MCF 10A (cell line): ENCODE measurements at regions not wholly inside any gene's neighbourhood (a gene's known extent, or its start where the extent isn't known, plus 50 kb on each side); places are given as distances from the start of the nearest gene placed in this dataset.

ENCODE experiments used
- BruUV-seq: library from RNA; stranded (reverse); fragments of 400-500 nt; replicated peaks from 2 replicates; lab custom pipeline; 2021; lab: Mats Ljungman, UMichigan
- CTCF ChIA-PET: fragments of 300-600 bp; sonication (Branson Sonifier 250); formaldehyde crosslinking; extraction: SDS; loops from one replicate; lab custom pipeline; 2021; ENCODE audit warnings: antibody characterized with exemption, inconsistent platforms; lab: Yijun Ruan, JAX
- POLR2A ChIA-PET: fragments of 300-600, 350-650 bp; sonication (Branson Sonifier 250); formaldehyde crosslinking; extraction: SDS; loops from one replicate; lab custom pipeline; 2020; ENCODE audit warnings: antibody characterized with exemption, inconsistent platforms; lab: Yijun Ruan, JAX
- DNase-seq: peaks from one replicate; pipeline ENCODE4 v3.0.0-alpha.2; 2018; ENCODE audit not compliant: unreplicated experiment
- H3K27ac Mint-ChIP-seq: one replicate; pipeline ENCODE4 v1.8.0; 2022; ENCODE audit warnings: mild to moderate bottlenecking, low read depth, mixed read lengths; ENCODE audit not compliant: unreplicated experiment
- H3K27me3 Mint-ChIP-seq: one replicate; pipeline ENCODE4 v1.8.0; 2022; ENCODE audit warnings: mixed read lengths; ENCODE audit not compliant: insufficient read depth, unreplicated experiment
- H3K36me3 Mint-ChIP-seq: one replicate; pipeline ENCODE4 v1.8.0; 2022; ENCODE audit warnings: mild to moderate bottlenecking, moderate library complexity, mixed read lengths; ENCODE audit not compliant: insufficient read depth, unreplicated experiment
- H3K4me1 Mint-ChIP-seq: one replicate; pipeline ENCODE4 v1.8.0; 2022; ENCODE audit warnings: mixed read lengths; ENCODE audit not compliant: insufficient read depth, unreplicated experiment
- H3K4me3 Mint-ChIP-seq: one replicate; pipeline ENCODE4 v1.8.0; 2022; ENCODE audit warnings: mild to moderate bottlenecking, moderate library complexity, mixed read lengths; ENCODE audit not compliant: unreplicated experiment
- H3K9me3 Mint-ChIP-seq: one replicate; pipeline ENCODE4 v1.8.0; 2022; ENCODE audit warnings: mixed read lengths; ENCODE audit not compliant: unreplicated experiment
- CTCF ChIP-seq: fragments of 200-600 bp; IDR thresholded peaks from one replicate; pipeline ENCODE4 v1.8.0; 2022; ENCODE audit warnings: antibody characterized with exemption, mild to moderate bottlenecking; ENCODE audit not compliant: unreplicated experiment
- intact Hi-C: fragments of 100-400 bp; cut with micrococcal nuclease; formaldehyde crosslinking; loops from 2 replicates; pipeline ENCODE4 v1.14.1; 2022

GRCh38 chr6:133778414-133779130 is 110.3 kb upstream of the TCF21 start:
- no peak overlapping the region for H3K27ac Mint-ChIP-seq
- peak; percentile 89 for DNase-seq
- intact Hi-C loops, result no loop called here
- no peak overlapping the region for H3K4me3 Mint-ChIP-seq
- no peaks in the 10 kb centered on the region for H3K4me1 Mint-ChIP-seq
- H3K9me3 Mint-ChIP-seq, result peaks cover 8% of the 10 kb centered on the region
- no peak for TF ChIP-seq CTCF
- H3K27me3 Mint-ChIP-seq, result no peaks in the 10 kb centered on the region
- no TSS peak for BruUV-seq
- ChIA-PET POLR2A (no interaction called here), CTCF (no interaction called here)
- H3K36me3 Mint-ChIP-seq, result no peaks in the 10 kb centered on the region

- CTCF ChIA-PET, result interaction anchor here (0.7 to 0.9 kb wide), 2 partner anchors 10 to 210 kb away, joined by 3 read pairs; no protein-coding TSS in a partner anchor
- DNase-seq, result no peak
- H3K9me3 Mint-ChIP-seq, result peaks cover 8% of the 10 kb centered on the region
- H3K4me1 Mint-ChIP-seq, result no peaks in the 10 kb centered on the region
- no peak overlapping the region for H3K4me3 Mint-ChIP-seq
- no peaks in the 10 kb centered on the region for H3K27me3 Mint-ChIP-seq
- no peak for TF ChIP-seq CTCF
- intact Hi-C loops, result no loop called here
- H3K36me3 Mint-ChIP-seq, result no peaks in the 10 kb centered on the region
- POLR2A ChIA-PET, result no interaction called here
- no TSS peak for BruUV-seq
- H3K27ac Mint-ChIP-seq, result no peak overlapping the region
Measured at GRCh38 chr6:133779916-133780695, 108.8 kb upstream of the TCF21 start.

- intact Hi-C loops, result no loop called here
- no TSS peak for BruUV-seq
- Mint-ChIP-seq H3K27me3 (no peaks in the 10 kb centered on the region), H3K4me1 (peaks cover 9% of the 10 kb centered on the region), H3K9me3 (no peaks in the 10 kb centered on the region), H3K4me3 (no peak overlapping the region), H3K36me3 (no peaks in the 10 kb centered on the region), H3K27ac (no peak overlapping the region)
- POLR2A ChIA-PET, result no interaction called here
- no peak for TF ChIP-seq CTCF
- DNase-seq, result no peak
- CTCF ChIA-PET, result no interaction called here
Measured at GRCh38 chr6:133786016-133786415, 102.9 kb upstream of the TCF21 start.

- no peaks in the 10 kb centered on the region for H3K9me3 Mint-ChIP-seq
- BruUV-seq, result no TSS peak
Measured at GRCh38 chr6:133787122-133787521, 101.8 kb upstream of the TCF21 start.

More at GRCh38 chr6:133787122-133787521, 101.8 kb upstream of the TCF21 start:
- Mint-ChIP-seq H3K36me3 (no peaks in the 10 kb centered on the region), H3K27me3 (no peaks in the 10 kb centered on the region), H3K4me1 (peaks cover 9% of the 10 kb centered on the region), H3K27ac (no peak overlapping the region), H3K4me3 (no peak overlapping the region)
- POLR2A ChIA-PET, result interaction anchor here (0.9 kb wide), 1 partner anchor 9 kb away, joined by 3 read pairs; no protein-coding TSS in a partner anchor
- no peak for TF ChIP-seq CTCF
- no peak for DNase-seq
- CTCF ChIA-PET, result interaction anchor here (0.6 to 1.9 kb wide), 2 partner anchors 218 to 234 kb away, joined by 4 read pairs; no protein-coding TSS in a partner anchor
- intact Hi-C loops, result no loop called here
